Breast epithelium (tissue), 3 donors: ENCODE measurements at regions not wholly inside any gene's neighbourhood (a gene's known extent, or its start where the extent isn't known, plus 50 kb on each side); places are given as distances from the start of the nearest gene placed in this dataset.

Experiments
- CTCF ChIP-seq, 3 donors: fragments of 450-650 bp; IDR thresholded peaks; one replicate each; pipeline ENCODE4 v1.5.1; 2016 to 2017; ENCODE audit warnings: antibody characterized with exemption in 3 of 3, mild to moderate bottlenecking in 3 of 3, moderate library complexity in 3 of 3
- POLR2A ChIP-seq: fragments of 450-650 bp; IDR thresholded peaks from one replicate; pipeline ENCODE4 v1.6.1; 2016; ENCODE audit warnings: antibody characterized with exemption, mild to moderate bottlenecking, moderate library complexity

- TF ChIP-seq POLR2A (no peak), CTCF (IDR thresholded peaks at IDR 0.05) (no peak)
These were observed 566.1 kb upstream of the NRP1 start for GRCh38 chr10:33900596-33900995.
